HG02759 (cell line): ENCODE measurements at regions not wholly inside any gene's neighbourhood (a gene's known extent, or its start where the extent isn't known, plus 50 kb on each side); places are given as distances from the start of the nearest gene placed in this dataset.
"Not testable (repeated sequence)": the region's sequence is repeated elsewhere in the genome, so short reads cannot be mapped to it uniquely, and the experiment has no call there.

Experiments
- ATAC-seq: cut with Tn5 transposase; IDR thresholded peaks from one replicate; pipeline ENCODE4 v1.9.1; 2021; ENCODE audit warnings: mild to moderate bottlenecking, moderate library complexity; ENCODE audit not compliant: unreplicated experiment

DNA sequence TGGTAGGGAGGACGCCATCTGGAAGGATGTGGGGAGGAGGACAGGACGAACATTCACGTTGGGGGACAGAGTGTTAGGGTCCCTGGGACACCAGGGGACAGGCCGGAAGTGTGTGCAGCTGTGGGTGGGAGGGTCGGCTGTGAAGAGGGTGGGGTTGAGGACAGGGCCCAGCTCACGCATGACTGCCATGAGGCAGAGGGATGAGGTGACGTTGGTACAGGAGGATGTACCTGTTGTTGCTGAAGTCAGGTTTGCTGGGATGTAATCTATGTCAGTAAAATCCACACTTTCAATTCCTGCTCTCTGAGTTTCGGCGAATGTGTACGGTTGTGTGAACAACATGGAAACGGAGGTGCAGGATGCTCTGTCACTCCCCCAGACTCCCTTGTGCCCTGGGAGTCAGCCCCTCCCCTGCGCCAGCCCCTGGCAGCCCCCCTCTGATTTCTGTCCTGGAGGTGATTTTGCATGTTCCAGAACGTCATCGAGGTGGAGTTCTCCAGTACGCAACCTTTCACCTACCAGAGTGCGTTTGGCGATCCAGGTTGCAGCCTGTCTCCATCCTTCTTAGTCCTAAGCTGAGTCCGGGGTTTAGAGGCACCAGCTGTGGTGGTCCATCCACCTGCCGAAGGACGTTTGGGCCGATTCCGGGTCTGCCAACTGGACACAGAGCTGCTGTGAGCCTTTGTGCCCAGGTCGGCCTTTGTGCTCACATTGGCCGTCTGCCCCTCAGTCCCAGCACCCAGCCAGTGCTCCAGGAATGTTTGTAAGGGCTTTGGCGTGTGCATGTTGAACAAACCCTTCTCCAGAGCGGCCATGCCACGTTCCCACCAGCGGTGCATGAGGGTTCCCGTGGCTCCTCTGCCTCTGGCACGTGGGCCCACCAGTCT lies 203.2 kb downstream of the NPIPB11 start:
- not testable (repeated sequence) for ATAC-seq

DNA sequence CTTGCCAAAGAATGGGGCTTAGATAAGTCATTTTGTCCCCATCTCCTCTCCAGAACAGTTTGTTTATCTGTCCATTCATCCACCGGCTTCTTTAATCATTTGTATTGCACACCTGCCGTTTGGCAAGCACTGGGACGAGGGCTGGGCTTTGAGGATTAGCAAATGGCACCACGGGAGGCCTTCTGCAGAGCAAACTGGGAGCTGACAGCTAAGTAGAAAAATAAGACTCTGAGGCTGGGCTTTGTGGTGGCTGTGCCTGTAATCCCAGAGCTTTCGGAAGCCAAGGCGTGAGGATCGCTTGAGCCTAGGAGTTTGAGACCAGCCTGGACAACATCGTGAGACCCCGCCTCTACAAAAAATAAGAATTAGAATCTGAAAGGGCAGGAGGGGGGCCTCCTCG lies 203.9 kb downstream of the NPIPB11 start:
- not testable (repeated sequence) for ATAC-seq

GRCh38 chr16:29202025-29202632 lies 204.4 kb downstream of the NPIPB11 start:
- ATAC-seq, result not testable (repeated sequence)

GRCh38 chr16:29201296-29202024 lies 205.1 kb downstream of the NPIPB11 start:
- ATAC-seq, result not testable (repeated sequence)

DNA sequence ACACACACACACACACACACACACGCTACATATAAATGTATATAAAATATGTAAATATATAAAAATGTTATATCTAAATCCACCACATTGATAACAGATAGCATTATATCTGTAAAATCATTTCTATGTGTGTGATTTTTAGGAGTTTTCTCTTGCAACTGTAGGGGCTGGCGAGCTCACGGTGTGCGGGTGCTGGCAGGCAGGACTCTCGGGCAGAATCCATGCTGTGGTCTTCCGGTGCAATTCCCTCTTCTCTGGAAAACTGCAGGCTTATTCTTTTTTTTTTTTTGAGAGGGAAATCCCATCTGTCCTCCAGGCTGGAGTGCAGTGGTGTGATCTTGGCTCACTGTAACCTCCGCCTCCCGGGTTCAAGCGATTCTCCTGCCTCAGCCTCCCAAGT lies 205.8 kb downstream of the NPIPB11 start:
- ATAC-seq, result not testable (repeated sequence)

- not testable (repeated sequence) for ATAC-seq
These were observed 206.3 kb downstream of the NPIPB11 start for GRCh38 chr16:29200135-29200601.

GRCh38 chr16:29199626-29200025 lies 206.9 kb downstream of the NPIPB11 start:
- ATAC-seq, result not testable (repeated sequence)

GRCh38 chr16:29198731-29199521 lies 207.6 kb downstream of the NPIPB11 start:
- ATAC-seq, result no peak

DNA sequence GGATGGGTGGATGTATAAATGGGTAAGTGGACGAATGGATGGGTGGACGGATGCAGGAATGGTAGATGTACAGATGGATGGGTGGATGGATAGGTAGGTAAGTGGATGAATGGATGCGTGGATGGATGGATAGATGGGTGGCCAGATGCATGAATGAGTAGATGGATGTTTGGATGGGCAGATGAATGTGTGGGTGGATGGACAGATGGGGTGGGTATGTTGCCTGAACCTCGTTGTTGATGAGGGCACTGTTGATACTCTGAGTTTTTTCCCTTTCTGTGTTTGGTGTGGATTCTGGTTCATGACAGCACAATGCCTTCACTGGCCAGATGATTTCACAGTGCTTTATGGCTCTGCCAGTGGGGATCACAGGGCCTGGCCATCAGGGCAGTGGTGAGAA lies 208.3 kb downstream of the NPIPB11 start:
- no peak for ATAC-seq

GRCh38 chr16:29197494-29198100 lies 208.9 kb downstream of the NPIPB11 start:
- ATAC-seq, result not testable (repeated sequence)

- not testable (repeated sequence) for ATAC-seq
These were observed 209.8 kb downstream of the NPIPB11 start for GRCh38 chr16:29196746-29197145.

GRCh38 chr16:29195116-29195872 lies 210.4 kb downstream of the LAT start:
- ATAC-seq, result not testable (repeated sequence)

GRCh38 chr16:29194185-29194844 lies 209.5 kb downstream of the LAT start:
- ATAC-seq, result not testable (repeated sequence)

DNA sequence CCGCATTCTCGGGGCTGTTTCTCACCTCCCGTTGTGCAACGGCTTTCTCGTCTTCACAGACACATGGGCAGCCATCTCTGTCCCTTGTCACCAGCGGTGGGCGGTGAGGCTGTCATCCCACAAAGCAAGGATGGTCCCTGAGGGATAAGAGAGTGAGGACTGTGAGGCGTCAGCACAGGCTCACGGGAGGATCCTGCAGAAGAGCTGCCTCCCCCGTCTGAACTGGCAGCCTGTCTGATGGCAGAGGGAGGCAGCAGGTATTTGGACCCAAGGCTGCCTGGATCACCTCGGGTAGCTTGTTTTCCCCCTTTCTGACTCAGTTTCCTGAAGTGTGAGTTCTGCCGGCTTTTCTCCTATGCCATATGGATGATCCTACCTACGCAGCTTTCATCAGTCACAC lies 208.8 kb downstream of the LAT start:
- not testable (repeated sequence) for ATAC-seq

GRCh38 chr16:29193248-29193574 lies 208.4 kb downstream of the LAT start:
- ATAC-seq, result not testable (repeated sequence)

- ATAC-seq, result no peak
These were observed 207.7 kb downstream of the LAT start for GRCh38 chr16:29192329-29193247.

GRCh38 chr16:29191636-29192180 lies 206.9 kb downstream of the LAT start:
- ATAC-seq, result not testable (repeated sequence)
